ENCODE measurements at regions not wholly inside any gene's neighbourhood (a gene's known extent, or its start where the extent isn't known, plus 50 kb on each side); places are given as distances from the start of the nearest gene placed in this dataset.

GRCh38 chr4:177964061-177964460, 521.8 kb upstream of the AGA start:
- no peak for TF ChIP-seq POLR2A (IDR thresholded peaks at IDR 0.05)
- TF ChIP-seq, protein P1, sequence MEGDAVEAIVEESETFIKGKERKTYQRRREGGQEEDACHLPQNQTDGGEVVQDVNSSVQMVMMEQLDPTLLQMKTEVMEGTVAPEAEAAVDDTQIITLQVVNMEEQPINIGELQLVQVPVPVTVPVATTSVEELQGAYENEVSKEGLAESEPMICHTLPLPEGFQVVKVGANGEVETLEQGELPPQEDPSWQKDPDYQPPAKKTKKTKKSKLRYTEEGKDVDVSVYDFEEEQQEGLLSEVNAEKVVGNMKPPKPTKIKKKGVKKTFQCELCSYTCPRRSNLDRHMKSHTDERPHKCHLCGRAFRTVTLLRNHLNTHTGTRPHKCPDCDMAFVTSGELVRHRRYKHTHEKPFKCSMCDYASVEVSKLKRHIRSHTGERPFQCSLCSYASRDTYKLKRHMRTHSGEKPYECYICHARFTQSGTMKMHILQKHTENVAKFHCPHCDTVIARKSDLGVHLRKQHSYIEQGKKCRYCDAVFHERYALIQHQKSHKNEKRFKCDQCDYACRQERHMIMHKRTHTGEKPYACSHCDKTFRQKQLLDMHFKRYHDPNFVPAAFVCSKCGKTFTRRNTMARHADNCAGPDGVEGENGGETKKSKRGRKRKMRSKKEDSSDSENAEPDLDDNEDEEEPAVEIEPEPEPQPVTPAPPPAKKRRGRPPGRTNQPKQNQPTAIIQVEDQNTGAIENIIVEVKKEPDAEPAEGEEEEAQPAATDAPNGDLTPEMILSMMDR (IDR thresholded peaks at IDR 0.05): no peak
